Chondrocyte (in vitro differentiated cells): ENCODE measurements at regions not wholly inside any gene's neighbourhood (a gene's known extent, or its start where the extent isn't known, plus 50 kb on each side); places are given as distances from the start of the nearest gene placed in this dataset.

Experiments used
- DNase-seq: peaks from one replicate; pipeline ENCODE4 v3.0.0; 2021; ENCODE audit warnings: mixed read lengths, low spot score
- H3K27ac Mint-ChIP-seq: one replicate; pipeline ENCODE4 v1.8.0; 2021; ENCODE audit warnings: mild to moderate bottlenecking, moderate library complexity, mixed read lengths; ENCODE audit not compliant: unreplicated experiment
- H3K27me3 Mint-ChIP-seq: 2 replicates; pipeline ENCODE4 v1.8.0; 2021; ENCODE audit warnings: low read depth, mixed read lengths
- H3K36me3 Mint-ChIP-seq: 2 replicates; pipeline ENCODE4 v1.8.0; 2021; ENCODE audit warnings: low read depth, mixed read lengths
- H3K4me1 Mint-ChIP-seq: 2 replicates; pipeline ENCODE4 v1.8.0; 2021; ENCODE audit warnings: low read depth, mild to moderate bottlenecking, mixed read lengths
- H3K4me3 Mint-ChIP-seq: one replicate; pipeline ENCODE4 v1.8.0; 2021; ENCODE audit warnings: mild to moderate bottlenecking, moderate library complexity, mixed read lengths; ENCODE audit not compliant: unreplicated experiment
- H3K9me3 Mint-ChIP-seq: 2 replicates; pipeline ENCODE4 v1.8.0; 2021; ENCODE audit warnings: low read depth, mixed read lengths
- CTCF ChIP-seq: fragments of 200-600 bp; sonication (generic); IDR thresholded peaks from 2 replicates; pipeline ENCODE4 v1.5.0; 2021; ENCODE audit warnings: antibody characterized with exemption, mild to moderate bottlenecking, moderate library complexity

GRCh38 chr6:169938262-169938701 lies 186.9 kb downstream of the ERMARD start:
- Mint-ChIP-seq H3K27me3 (peaks cover 48% of the 10 kb centered on the region), H3K4me1 (no peaks in the 10 kb centered on the region), H3K36me3 (no peaks in the 10 kb centered on the region), H3K9me3 (peaks cover 2% of the 10 kb centered on the region), H3K4me3 (no peak overlapping the region), H3K27ac (no peak overlapping the region)
- TF ChIP-seq CTCF: no peak
- no peak for DNase-seq

GRCh38 chr6:169937389-169938261 lies 186.2 kb downstream of the ERMARD start:
- Mint-ChIP-seq H3K27me3 (peaks cover 45% of the 10 kb centered on the region), H3K36me3 (no peaks in the 10 kb centered on the region), H3K4me3 (no peak overlapping the region), H3K9me3 (no peaks in the 10 kb centered on the region), H3K27ac (no peak overlapping the region), H3K4me1 (peaks cover 5% of the 10 kb centered on the region)
- DNase-seq: no peak
- TF ChIP-seq CTCF: no peak

- H3K4me3 Mint-ChIP-seq: no peak overlapping the region
- TF ChIP-seq CTCF: no peak
- no peak overlapping the region for H3K27ac Mint-ChIP-seq
- H3K36me3 Mint-ChIP-seq: no peaks in the 10 kb centered on the region
- no peaks in the 10 kb centered on the region for H3K9me3 Mint-ChIP-seq
- H3K4me1 Mint-ChIP-seq: peaks cover 6% of the 10 kb centered on the region
- peaks cover 36% of the 10 kb centered on the region for H3K27me3 Mint-ChIP-seq
- no peak for DNase-seq
Observed at GRCh38 chr6:169936355-169936975, 185.0 kb downstream of the ERMARD start.

GRCh38 chr6:169935861-169936260 lies 184.4 kb downstream of the ERMARD start:
- Mint-ChIP-seq H3K4me3 (no peak overlapping the region), H3K27me3 (peaks cover 31% of the 10 kb centered on the region), H3K27ac (no peak overlapping the region), H3K4me1 (peaks cover 6% of the 10 kb centered on the region), H3K36me3 (no peaks in the 10 kb centered on the region), H3K9me3 (no peaks in the 10 kb centered on the region)
- no peak for DNase-seq
- no peak for TF ChIP-seq CTCF

- no peak for DNase-seq
- TF ChIP-seq CTCF: no peak
- no peak overlapping the region for H3K27ac Mint-ChIP-seq
- H3K4me3 Mint-ChIP-seq: no peak overlapping the region
- H3K4me1 Mint-ChIP-seq: peaks cover 6% of the 10 kb centered on the region
- no peaks in the 10 kb centered on the region for H3K9me3 Mint-ChIP-seq
- H3K36me3 Mint-ChIP-seq: no peaks in the 10 kb centered on the region
- H3K27me3 Mint-ChIP-seq: peaks cover 27% of the 10 kb centered on the region
Observed at GRCh38 chr6:169935348-169935718, 183.9 kb downstream of the ERMARD start.
